EL (cell line): ENCODE measurements at regions not wholly inside any gene's neighbourhood (a gene's known extent, or its start where the extent isn't known, plus 50 kb on each side); places are given as distances from the start of the nearest gene placed in this dataset.
"Not testable (repeated sequence)": the region's sequence is repeated elsewhere in the genome, so short reads cannot be mapped to it uniquely, and the experiment has no call there.

Experiments
- DNase-seq: peaks from one replicate; pipeline ENCODE4 v3.0.0-alpha.2; 2016

- no peak for DNase-seq
These were observed 129.4 kb upstream of the BASP1 start for GRCh38 chr5:17088051-17088450.

- DNase-seq: no peak
These were observed 128.4 kb upstream of the BASP1 start for GRCh38 chr5:17089001-17089400.

GRCh38 chr5:17089690-17090089 is 127.7 kb upstream of the BASP1 start:
- DNase-seq: peak; percentile 83

- DNase-seq: no peak
These were observed 126.6 kb upstream of the BASP1 start for GRCh38 chr5:17090839-17091238.

GRCh38 chr5:17094830-17095229 is 122.6 kb upstream of the BASP1 start:
- DNase-seq: no peak

GRCh38 chr5:17096952-17097695 is 120.3 kb upstream of the BASP1 start:
- DNase-seq: no peak

DNA sequence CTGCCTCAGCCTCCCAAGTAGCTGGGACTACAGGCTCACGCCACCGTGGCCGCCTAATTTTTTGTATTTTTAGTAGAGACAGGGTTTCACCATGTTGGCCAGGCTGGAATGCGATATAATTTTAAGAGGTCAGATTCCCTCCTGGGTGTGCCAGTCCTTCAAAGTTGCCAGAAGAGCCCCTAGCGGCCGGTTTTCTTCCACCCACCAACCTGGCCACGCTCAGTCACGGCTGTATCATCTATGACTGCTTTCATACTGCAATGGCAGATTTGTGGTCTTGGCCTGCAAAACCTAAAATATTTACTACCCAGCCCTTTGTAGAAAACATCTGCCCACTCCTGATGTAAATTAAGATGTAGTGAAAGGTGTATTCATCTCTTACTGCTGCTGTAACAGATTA is 117.5 kb upstream of the BASP1 start:
- DNase-seq: no peak

GRCh38 chr5:17103461-17103860 is 114.0 kb upstream of the BASP1 start:
- no peak for DNase-seq

DNA sequence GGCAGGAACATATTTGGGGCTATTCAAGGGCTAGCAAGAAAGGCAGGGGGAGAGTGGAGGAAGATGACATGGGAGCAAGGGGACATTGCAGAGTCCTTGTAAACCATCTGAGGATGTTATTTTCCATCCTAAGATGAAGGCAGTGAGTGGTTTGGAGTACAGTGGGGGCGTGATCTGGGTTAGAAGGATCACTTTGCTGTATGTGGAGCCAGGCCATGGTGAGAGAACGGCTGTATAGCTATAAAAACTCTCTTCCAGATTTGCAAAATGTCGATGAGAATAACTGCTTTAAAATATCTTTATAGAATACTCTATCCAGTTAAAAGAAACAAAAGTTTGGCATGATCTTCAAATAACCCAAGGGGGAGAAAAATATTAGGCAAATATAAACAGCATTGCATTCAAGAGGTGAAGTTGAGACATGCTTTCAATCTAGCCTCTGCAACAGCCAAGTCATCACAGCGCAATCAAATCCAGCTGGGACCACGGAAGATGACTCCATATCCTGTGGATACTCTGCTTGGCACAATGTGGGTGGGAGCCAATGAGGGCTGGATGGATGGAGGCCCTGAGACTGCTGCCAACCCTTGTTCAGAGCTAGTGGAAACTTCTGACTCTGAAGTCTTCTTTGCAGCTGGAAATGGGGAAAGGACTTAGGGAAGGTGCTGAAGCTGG is 111.5 kb upstream of the BASP1 start:
- DNase-seq: peak; percentile 78

- no peak for DNase-seq
These were observed 110.9 kb upstream of the BASP1 start for GRCh38 chr5:17106521-17106920.

GRCh38 chr5:17112091-17112716 is 105.2 kb upstream of the BASP1 start:
- DNase-seq: peak; percentile 44

DNA sequence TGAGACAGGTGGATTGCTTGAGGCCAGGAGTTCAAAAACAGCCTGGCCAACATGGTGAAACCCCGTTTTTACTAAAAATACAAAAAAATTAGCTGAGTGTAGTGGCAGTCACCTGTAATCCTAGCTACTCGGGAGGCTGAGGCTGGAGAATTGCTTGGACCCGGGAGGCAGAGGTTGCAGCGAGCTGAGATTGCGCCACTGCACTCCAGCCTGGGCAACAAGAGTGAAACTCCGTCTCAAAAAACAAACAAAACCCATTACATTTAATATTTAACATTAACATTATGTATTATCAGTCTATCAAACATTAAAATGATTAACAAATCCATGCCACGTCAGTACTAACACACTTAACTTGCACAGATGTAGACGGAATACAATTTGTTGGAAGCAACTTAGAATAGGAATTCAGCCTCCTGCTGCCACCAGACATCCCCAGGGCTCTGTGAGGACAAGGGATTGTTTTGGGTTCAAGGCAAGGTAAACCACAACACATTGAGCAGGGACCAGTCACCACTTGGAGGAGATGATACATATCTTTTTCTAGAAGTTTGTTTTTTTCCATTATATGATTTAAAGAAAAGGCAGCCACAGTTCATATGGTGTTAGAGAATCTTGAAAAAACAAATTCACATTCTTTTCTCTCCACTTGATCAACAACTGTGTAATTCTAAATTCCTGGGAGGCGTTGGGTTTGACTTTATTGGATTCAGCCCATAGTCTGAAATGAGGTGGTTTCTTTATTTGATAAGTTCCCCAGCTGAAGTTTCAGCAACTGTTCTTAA is 104.1 kb upstream of the BASP1 start:
- DNase-seq: peak; percentile 88

DNA sequence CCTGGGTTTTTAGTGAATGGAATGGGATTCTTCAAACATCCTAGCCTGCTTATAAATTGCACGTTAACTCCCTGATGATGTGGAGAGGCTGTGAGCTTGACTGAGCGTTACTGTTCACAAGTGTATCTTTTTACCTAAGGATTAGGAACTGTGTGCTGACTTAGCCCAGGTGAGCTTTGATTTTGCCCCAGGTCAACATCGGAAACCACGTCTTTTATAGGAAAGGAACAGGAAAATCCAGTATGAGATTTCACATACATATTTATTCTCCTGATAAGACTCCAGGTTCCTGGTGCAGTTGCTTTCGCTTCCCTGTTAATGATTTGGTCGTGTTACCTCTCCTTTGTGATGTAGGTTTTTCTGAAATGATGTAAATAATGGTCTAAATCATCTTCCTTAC is 103.2 kb upstream of the BASP1 start:
- DNase-seq: no peak

GRCh38 chr5:17114715-17115599 is 102.5 kb upstream of the BASP1 start:
- no peak for DNase-seq

GRCh38 chr5:17115855-17116254 is 101.6 kb upstream of the BASP1 start:
- no peak for DNase-seq

DNA sequence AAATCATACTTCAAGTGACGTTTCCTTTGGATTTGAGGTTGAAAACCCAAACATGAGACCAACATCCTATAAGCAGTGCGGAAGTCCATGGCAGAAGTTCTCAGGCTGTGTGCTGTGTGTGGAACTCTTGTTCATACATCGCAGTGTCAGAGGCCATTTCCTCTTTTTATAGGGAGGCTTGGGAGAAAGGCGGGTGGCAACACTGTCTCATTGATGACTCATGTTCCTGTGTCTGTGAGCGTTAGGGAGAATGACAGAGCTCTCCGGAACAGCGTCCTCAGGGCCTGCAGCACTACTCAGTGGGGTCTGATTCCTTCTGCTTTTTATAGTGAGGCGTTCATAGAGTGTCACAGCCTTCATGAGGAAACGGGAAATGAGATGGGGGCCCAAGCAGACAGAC is 98.8 kb upstream of the BASP1 start:
- DNase-seq: peak; percentile 99

DNA sequence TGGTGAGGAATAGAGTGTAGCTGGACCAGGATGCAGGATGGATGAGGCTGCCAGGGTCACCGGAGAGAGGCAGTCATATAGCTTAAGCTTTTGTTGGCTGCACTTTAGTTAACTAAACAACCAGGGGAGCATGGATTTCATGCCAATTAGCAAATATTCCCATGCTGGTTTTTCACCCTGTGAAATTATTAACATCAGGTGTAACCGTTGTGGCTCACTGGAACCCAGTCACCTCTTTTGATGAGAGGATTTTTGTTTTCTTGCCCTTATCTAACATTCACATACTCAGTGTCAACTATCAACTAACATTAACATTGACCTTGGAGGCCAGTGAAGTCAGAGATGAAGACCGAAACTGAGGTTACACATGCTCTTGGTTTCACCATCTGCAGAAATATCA is 97.2 kb upstream of the BASP1 start:
- no peak for DNase-seq

GRCh38 chr5:17121776-17122175 is 95.7 kb upstream of the BASP1 start:
- no peak for DNase-seq

- no peak for DNase-seq
These were observed 94.4 kb upstream of the BASP1 start for GRCh38 chr5:17123010-17123409.

- DNase-seq: not testable (repeated sequence)
These were observed 93.7 kb upstream of the BASP1 start for GRCh38 chr5:17123773-17124172.

GRCh38 chr5:17127743-17128231 is 89.6 kb upstream of the BASP1 start:
- DNase-seq: peak; percentile 93
